Heart left ventricle (tissue), 13 donors: ENCODE measurements at regions not wholly inside any gene's neighbourhood (a gene's known extent, or its start where the extent isn't known, plus 50 kb on each side); places are given as distances from the start of the nearest gene placed in this dataset.

Experiments used
- POLR2A ChIP-seq, 2 donors: fragments of 450-650 bp; IDR thresholded peaks; one replicate each; pipeline ENCODE4 v1.6.1; 2017; ENCODE audit warnings: antibody characterized with exemption in 2 of 2, mild to moderate bottlenecking in 2 of 2, moderate library complexity in 2 of 2
- TF ChIP-seq, protein P1 (sequence below), 12 donors: fragments of 200-600 bp; sonication (generic) in 4 of 12; IDR thresholded peaks; one replicate each; pipeline versions ENCODE4 v1.5.0 to v1.8.0; 2018 to 2022; ENCODE audit warnings: antibody characterized with exemption in 12 of 12, mild to moderate bottlenecking in 5 of 12
- donor health status: ischemic (EF 13 %, LVEDD 7.1; RV severe dilation, severe dysfunction).
- donor health status: DM: no; HTN: yes; CAD: no.
- donor health status: DM: no; HTN: no; CAD: no.
- donor health status: ischemic (EF 25% LVEDD 6.9; RV normal size, moderate dysfunction).
- donor health status: ischemic (EF 25% LVEDD 5.7; RV mildly dilated, moderate dysfunction).
- donor health status: ischemic (EF 35%, LVEDD 5.7; RV mildly dilated, moderate dysfunction).
- donor health status: nonischemic (EF 11% LVEDD 7.7; RV severe dilation, severe dysfunction).
- donor health status: DM: yes; HTN: yes; CAD: no.
- donor health status: PGD.
- donor health status: ischemic (EF 29% LVEDD 5.4; RV normal size, mild dysfunction).
- donor health status: nonischemic (EF 23%, LVEDD 6.1; RV moderate dilation, normal function).

DNA sequence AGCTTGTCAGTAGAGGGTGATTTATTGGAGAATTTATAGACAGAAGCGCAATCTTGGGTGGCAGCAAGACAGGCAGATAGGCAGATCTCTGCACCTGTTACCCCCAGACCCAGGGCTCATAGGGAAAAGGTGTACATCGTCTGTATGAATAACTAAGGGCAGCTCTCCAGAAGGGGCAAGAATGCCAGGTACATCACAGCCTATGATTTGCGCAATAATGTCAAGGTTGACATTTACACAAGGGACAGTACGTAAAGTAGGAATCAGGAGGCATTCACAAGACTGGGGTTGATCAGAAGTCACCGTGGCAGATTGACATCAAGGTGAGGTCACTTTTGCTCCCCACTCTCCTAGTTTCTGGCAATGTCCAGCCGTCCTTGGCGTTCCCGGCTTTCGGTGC, 524.1 kb downstream of the TRIML1 start:
- TF ChIP-seq, protein P1, sequence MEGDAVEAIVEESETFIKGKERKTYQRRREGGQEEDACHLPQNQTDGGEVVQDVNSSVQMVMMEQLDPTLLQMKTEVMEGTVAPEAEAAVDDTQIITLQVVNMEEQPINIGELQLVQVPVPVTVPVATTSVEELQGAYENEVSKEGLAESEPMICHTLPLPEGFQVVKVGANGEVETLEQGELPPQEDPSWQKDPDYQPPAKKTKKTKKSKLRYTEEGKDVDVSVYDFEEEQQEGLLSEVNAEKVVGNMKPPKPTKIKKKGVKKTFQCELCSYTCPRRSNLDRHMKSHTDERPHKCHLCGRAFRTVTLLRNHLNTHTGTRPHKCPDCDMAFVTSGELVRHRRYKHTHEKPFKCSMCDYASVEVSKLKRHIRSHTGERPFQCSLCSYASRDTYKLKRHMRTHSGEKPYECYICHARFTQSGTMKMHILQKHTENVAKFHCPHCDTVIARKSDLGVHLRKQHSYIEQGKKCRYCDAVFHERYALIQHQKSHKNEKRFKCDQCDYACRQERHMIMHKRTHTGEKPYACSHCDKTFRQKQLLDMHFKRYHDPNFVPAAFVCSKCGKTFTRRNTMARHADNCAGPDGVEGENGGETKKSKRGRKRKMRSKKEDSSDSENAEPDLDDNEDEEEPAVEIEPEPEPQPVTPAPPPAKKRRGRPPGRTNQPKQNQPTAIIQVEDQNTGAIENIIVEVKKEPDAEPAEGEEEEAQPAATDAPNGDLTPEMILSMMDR (IDR thresholded peaks at IDR 0.05) = no peak
- no peak for TF ChIP-seq POLR2A (IDR thresholded peaks at IDR 0.05)
